ENCODE measurements at regions not wholly inside any gene's neighbourhood (a gene's known extent, or its start where the extent isn't known, plus 50 kb on each side); places are given as distances from the start of the nearest gene placed in this dataset.

- intact Hi-C loops (cut with DNase I): no loop called here
- TF ChIP-seq CTCF (IDR thresholded peaks at IDR 0.05): no peak
- TF ChIP-seq POLR2A (IDR thresholded peaks at IDR 0.05): no peak
- no peak for TF ChIP-seq POLR2AphosphoS5 (IDR thresholded peaks at IDR 0.05)
- DNase-seq (ENCODE audit: low spot score): no peak
Measured at GRCh38 chr16:72429671-72430081, 257.7 kb upstream of the PMFBP1 start.

GRCh38 chr16:72428681-72429376 lies 256.9 kb upstream of the PMFBP1 start:
- 93% methylated on average over 9 of the region's 9 CpGs for WGBS
- no peaks in the 10 kb centered on the region for H3K36me3 ChIP-seq
- H3K27me3 ChIP-seq (replicated peaks; ENCODE audit: insufficient read depth): no peaks in the 10 kb centered on the region
- TF ChIP-seq POLR2AphosphoS5 (IDR thresholded peaks at IDR 0.05) (no peak), POLR2A (IDR thresholded peaks at IDR 0.05) (no peak), CTCF (IDR thresholded peaks at IDR 0.05) (no peak)
- H3K9me3 ChIP-seq: no peaks in the 10 kb centered on the region
- no peak overlapping the region for H3K4me3 ChIP-seq
- no peaks in the 10 kb centered on the region for H3K4me1 ChIP-seq (replicated peaks)
- intact Hi-C loops (cut with DNase I): no loop called here
- H3K27ac ChIP-seq: no peak overlapping the region
- DNase-seq (ENCODE audit: low spot score): no peak

More at GRCh38 chr16:72429671-72430081, 257.7 kb upstream of the PMFBP1 start:
- WGBS: 91% methylated on average over 5 of the region's 5 CpGs
- Histone ChIP-seq H3K27me3 (replicated peaks; ENCODE audit: insufficient read depth) (no peaks in the 10 kb centered on the region), H3K27ac (no peak overlapping the region), H3K4me3 (no peak overlapping the region), H3K9me3 (no peaks in the 10 kb centered on the region), H3K36me3 (no peaks in the 10 kb centered on the region), H3K4me1 (replicated peaks) (no peaks in the 10 kb centered on the region)

GRCh38 chr16:72427783-72428331 lies 255.9 kb upstream of the PMFBP1 start:
- intact Hi-C loops (cut with DNase I): no loop called here
- H3K9me3 ChIP-seq: no peaks in the 10 kb centered on the region
- WGBS: 41% methylated on average over 8 of the region's 8 CpGs
- no peaks in the 10 kb centered on the region for H3K27me3 ChIP-seq (replicated peaks; ENCODE audit: insufficient read depth)
- H3K4me1 ChIP-seq (replicated peaks): no peaks in the 10 kb centered on the region
- TF ChIP-seq CTCF (IDR thresholded peaks at IDR 0.05): no peak
- TF ChIP-seq POLR2AphosphoS5 (IDR thresholded peaks at IDR 0.05): no peak
- TF ChIP-seq POLR2A (IDR thresholded peaks at IDR 0.05): no peak
- no peak overlapping the region for H3K27ac ChIP-seq
- H3K4me3 ChIP-seq: no peak overlapping the region
- no peaks in the 10 kb centered on the region for H3K36me3 ChIP-seq
- no peak for DNase-seq (ENCODE audit: low spot score)

DNA sequence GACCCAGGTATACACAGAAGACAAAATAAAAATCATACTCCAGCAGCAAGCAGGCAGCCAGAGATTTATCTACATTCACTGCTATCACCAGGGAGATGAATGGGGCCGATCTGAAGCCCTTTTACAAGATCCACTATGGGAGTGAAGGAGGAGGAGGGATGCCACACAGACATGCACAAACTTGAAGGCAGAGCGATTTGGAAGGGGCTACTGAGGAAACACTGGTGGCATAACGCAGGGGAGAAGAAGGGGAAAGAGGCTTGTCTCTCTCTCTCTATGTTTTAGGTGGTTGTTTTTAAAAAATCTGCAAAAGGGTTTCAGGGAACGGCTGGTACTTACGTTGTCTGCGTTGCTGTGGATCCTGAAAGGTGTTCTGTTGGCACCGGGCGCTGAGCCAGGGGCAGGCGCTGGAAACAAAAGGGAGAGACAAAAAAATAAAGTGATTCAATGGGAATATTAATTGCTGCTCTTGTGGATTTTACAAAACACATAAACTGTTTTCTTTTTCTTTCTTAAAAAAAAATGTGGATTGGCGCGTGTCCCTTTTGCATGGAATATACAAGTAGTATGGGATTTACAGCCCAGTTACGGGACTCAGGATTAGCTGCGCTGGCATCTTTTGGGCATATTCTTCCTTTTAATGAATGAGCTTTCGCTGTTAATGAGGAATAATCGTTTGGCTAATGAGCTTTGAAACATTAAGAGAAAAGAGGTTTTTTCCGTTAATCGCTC lies 255.3 kb upstream of the PMFBP1 start:
- WGBS: 47% methylated on average over 17 of the region's 17 CpGs
- H3K4me1 ChIP-seq (replicated peaks): no peaks in the 10 kb centered on the region
- TF ChIP-seq POLR2A (IDR thresholded peaks at IDR 0.05): no peak
- no peak for TF ChIP-seq POLR2AphosphoS5 (IDR thresholded peaks at IDR 0.05)
- no peak for TF ChIP-seq CTCF (IDR thresholded peaks at IDR 0.05)
- H3K27me3 ChIP-seq (replicated peaks; ENCODE audit: insufficient read depth): no peaks in the 10 kb centered on the region
- H3K27ac ChIP-seq: no peak overlapping the region
- H3K4me3 ChIP-seq: no peak overlapping the region
- intact Hi-C loops (cut with DNase I): no loop called here
- no peaks in the 10 kb centered on the region for H3K36me3 ChIP-seq
- DNase-seq (ENCODE audit: low spot score): no peak
- no peaks in the 10 kb centered on the region for H3K9me3 ChIP-seq
